NK-92 treated with Interleukin-12 subunit alpha and Interleukin-12 subunit beta, amount 100 ng/mL, for 24 hours (cell line): ENCODE measurements at regions not wholly inside any gene's neighbourhood (a gene's known extent, or its start where the extent isn't known, plus 50 kb on each side); places are given as distances from the start of the nearest gene placed in this dataset.

Source experiments
- DNase-seq: peaks from one replicate; lab custom pipeline; 2025; lab: John Stamatoyannopoulos, UW

DNA sequence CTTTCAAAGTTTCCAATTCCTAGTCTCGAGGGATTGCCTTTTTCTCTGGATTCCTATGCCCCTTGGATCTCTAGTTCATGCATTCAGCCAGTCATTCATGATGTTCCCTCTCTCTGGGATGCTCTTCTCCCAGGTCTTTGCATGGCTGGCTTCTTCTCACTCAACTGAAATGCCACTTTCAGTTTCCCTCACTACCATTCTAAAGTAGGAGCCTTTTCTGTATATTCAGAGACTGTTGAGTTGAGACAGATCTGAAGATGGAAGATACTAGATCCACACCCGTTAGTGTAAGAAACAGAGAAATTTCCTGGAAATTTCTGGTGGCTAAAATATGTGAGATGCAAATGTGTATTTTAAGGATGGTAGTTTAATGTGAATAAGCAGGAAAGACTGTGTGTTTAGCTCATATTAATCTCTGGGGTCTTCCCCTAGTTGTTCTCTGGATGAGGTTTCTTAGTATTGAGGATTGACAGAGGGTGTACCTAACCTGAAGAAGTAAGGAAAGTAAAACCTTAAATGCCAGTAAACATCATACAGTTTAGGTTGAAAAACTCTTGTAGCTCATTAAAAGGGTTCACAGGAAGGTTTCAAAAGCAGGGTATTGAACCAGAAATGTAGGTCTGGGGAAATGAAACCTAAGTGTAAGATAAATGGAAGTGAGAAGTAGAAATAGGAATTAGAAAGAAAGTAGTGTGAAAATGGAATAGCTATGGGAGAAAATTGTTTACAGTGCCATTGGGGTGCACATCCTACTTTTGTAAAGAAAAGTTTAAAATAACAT is 331.3 kb downstream of the NDFIP2 start:
- no peak for DNase-seq

DNA sequence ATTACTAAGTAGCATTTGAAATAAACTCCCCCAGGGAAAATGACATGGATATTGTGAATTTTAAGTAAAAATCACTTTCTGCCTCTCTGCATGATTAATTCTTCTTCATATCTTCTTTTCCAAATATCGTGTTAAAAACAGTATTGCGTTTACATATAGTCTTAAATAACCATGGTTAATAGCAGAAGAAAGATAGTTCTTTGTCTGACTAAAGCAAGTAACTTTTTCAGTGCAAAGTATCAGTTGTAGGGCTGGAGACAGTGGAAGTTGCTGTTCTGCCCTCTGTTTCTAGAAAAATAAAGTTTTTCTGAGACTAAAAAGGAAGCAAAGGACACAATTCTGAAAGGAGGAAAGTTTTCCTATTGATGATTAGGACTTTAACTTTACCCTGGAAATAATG is 330.2 kb downstream of the NDFIP2 start:
- no peak for DNase-seq

DNA sequence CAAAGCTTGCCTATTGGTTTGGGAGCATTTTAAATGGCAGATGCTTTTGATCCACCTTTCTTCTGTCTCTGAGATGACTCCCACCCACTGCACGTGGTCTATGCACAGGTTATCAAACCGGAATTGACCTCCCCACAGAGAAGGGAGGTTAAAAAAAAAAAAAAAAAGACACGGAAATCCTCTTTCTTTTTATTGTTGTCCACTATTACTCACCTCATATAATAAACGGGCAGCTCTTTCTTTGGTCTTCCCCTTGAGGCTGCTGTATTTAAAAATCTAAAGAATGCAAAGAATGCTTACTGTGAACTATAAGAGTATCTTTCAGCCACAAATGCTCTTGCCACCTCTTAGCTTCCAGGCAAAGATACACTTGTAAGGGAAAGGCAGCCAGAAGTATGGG is 329.7 kb downstream of the NDFIP2 start:
- DNase-seq: no peak

DNA sequence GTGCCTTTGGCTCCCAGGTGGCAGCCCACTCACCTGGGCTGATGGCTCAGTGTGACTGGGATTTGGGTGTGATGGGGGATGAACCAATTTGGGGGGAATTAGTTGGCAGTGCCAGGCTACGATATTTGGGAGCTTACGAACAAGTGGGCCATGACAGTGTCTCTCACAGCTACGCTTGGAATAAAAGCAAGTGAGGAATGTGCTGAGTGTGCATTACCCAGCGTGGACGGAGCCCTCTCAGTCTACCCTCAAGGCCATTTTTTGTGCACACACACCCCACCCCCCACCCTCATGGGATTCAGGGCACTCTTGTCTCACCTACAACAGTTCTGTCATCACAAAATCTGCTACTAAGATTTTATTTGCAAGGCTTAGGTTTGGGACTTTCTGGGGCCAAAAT is 329.1 kb downstream of the NDFIP2 start:
- no peak for DNase-seq

DNA sequence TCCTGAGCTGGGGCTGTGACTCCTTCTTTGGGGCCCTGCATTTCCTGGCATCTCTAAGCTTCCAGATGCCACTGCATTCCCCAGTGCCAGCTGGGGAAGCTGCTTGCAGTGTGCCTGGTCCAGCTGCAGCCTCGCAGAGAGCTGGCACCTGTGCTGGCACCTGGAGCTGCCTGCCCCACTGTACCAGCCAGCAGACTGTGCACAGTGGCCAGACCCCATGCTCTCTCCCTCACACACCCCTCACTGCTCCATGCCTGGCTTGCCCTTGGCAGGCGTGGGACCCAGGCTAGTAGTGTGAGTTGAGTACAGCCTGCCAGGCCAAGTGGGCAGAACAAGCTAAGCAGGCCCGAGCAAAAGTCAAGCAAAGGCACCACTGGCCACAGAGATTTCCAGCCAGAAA is 327.5 kb downstream of the NDFIP2 start:
- no peak for DNase-seq

DNA sequence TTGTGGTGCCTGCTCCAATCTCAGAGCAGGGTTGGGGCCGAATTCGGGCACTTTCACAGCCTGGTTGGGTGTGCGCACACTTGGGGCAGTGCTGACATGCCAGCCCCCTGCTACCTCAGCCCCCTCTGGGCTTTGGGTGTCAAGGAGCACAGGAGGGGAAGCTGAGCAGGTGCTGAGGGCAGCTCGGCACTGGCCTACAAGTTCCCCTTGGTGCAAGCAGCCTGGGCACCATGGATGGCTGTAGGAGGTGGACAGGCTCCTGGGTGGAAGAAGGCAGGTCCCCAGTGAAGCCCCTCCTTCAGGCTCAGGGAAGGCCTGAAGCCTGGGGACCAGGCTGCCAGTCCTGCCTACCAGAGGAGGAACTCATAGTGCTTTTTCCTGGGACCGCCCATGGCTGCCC is 326.6 kb downstream of the NDFIP2 start:
- DNase-seq: no peak

DNA sequence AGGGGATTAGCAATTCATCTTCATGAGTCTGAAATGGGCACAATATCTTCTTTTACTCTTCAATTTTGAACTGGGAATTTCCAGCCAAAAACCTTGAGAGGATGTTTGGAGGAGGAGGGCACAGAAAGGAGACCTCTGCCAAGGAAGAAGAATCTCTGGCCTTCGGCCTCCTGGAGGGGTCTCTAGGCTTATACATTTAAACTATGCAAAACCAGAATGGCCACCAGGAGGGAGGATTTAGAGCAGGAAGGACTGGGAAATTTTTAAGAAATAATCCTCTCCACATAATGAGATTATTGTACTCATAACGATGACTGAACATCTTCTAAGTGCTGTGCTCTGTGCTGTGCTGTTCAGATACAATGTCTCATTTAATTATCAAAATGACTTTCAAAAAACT is 325.9 kb downstream of the NDFIP2 start:
- no peak for DNase-seq

DNA sequence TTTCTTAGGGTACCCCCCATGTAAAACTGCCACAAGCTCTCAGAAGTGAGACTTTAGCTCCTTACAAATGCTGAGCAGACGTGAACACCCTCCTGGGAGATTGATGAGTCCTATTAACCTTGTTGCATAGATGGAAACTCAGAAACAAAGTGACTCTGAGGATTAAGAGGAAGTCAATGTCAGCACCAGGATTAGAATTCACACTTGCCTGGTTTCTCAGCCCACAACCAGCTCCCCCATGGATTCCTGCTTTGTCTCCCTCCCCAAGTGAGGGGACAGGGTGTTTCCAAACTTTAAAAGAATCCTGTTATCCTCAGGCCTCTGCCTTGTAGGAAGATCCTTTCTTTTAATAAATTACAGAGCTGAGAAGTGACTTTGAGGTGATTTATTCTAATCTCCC is 324.4 kb downstream of the NDFIP2 start:
- DNase-seq: no peak

DNA sequence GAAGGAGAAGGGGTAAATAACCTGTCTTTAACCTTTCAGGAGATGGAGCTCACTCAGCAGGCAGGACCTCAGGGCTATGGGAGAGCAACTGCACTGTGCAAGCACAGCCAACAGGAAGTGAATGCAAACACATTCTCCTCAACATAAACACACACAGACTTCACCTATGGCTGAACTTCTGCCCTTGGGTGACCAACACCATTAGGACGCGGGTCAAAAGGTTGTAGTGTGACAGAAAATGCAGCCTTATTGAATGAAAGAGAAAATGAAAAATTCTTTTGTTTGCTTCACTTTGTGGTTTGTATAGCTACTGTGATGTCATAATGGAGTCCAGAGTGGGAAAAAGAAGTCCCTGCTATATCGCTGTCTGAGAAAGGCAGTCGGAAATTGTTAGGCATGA is 323.0 kb downstream of the NDFIP2 start:
- DNase-seq: no peak

DNA sequence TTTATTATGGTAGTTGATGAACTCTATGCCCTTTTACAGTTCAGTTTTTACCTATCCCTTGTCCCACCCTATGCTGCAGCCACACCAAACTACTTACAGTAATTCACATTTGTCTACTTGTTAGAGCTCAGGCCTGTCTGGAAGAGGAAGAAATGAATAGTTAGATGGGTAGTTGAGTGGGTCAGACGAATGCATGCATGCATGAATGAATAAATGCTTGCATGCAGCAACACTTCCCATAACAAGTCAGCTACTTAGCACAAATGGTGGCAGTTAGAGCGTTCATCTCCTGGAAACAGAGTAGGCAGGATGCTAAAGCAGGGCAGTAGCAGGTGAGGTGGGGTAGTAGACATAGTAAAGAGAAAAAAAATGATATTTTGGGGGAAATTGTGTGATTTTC is 322.3 kb downstream of the NDFIP2 start:
- DNase-seq: no peak

DNA sequence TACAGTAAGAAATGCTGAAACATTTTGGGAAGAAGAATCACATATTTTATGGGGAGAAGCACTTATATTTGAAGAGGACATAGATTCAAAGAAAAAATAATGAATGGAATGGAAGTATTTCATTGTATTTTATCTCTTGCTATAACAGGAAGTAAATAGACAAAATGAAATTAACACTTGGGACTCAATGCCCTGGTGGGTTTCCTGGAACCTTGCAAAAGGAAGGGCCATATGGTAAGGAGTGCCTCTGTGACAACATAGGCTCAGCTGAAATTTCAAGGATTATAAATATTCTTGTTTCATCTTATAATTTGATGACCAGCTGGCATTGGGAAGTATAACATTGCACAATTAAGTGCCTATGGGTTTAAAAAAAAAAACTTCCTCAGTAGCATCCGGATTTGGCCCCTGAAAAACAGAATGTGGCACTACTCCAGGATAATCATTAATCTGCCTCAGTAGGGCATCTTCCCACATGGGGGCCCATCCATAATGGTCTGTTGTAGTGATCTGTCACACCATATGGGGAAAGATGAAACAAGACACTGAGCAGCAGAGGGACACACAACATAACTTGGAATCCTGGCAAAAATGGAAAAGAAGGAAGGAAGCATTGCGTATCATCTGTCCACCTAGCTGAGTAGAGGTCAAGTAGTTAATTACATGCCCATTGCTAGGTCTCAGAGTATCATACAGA is 321.6 kb downstream of the NDFIP2 start:
- no peak for DNase-seq

DNA sequence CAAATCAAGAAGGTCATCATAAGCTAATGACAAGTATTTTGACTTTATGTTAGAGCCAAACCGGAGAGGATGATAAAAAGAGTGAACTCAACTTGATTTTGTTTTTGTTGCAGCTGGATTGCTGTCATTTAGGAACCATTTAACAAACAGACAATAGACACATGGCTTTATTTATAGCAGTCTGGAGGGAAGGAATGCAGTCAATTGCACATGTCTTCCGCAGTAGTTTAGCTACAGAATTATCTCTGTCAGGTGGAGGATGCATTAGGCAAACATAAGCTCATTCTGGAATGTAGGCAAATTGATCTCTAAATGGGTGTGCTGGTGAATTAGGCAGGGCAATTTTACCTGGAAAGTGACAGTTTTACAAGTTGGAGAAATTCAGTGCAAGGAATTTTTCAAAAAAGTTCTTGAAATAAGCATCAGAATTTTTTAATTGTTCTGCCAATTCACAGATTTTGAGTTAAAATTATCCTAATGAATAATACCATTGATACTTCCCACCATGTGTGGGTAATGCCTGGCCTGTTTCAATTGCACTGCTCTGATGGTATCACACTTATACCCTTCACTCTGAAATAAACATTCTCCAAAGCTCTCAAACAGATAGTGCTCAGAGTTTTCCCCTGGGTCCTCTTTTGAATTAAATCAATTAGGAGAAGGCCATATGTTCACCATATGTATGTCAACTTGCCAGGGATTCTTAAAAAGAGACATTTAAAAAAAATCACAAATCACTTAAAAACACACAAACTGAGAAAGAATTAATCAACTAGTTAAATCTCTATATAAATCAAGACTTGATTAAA is 318.3 kb downstream of the NDFIP2 start:
- no peak for DNase-seq

DNA sequence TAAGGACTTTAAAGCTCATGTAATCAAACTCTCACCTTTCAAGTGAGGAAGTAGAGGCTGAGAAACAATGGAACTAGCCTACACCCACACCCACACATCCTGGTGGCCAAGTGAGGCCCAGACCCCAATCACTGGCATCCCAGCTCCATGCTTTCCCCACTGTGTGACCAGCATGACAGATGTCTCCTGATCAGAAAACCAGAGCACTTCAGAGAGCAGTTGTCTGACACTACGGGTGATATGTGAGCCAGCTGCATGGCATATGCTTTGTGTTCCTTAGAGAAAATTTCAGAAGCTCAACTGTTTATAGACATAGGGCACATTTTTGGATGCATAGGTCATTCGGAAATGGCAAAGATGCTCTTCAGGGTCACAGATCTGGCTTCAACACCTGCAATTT is 315.2 kb downstream of the NDFIP2 start:
- no peak for DNase-seq

DNA sequence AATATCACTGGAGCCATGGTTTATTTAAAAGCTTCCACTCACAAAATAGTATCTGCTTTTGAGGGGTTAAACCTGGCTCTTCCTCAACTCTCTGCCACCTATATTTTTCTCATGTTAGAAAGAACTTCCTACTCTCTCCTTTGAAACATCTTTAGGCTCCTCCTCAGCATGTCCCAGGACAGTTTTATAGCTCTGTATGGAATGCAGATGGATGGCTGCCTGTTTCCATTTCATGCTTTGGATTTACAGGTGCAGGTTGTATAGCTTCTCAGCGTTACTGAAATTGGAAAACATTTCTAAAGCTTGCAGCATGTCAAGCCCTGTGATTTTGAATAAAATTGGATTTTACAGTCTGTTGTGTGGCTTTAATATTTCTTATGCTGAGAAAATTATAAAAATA is 314.0 kb downstream of the NDFIP2 start:
- DNase-seq: no peak

DNA sequence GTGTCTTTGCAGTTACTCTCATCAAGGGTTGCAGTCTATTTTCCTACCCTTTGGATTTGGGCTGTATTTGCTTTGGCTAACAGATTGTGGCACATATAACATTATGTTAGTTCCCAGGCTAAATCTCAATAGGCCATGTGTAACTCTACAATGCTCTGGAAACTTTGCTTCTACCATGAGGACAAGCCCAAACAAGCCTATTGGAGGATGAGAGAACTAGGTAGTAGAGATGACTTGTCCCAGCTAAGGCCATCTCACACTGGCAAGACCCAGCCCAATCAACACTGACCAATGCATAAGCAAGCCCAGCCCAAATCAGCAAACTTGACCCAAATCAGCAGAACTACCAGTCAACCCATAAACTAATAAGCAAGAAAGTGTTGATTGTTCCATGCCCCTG is 311.8 kb downstream of the NDFIP2 start:
- DNase-seq: no peak

DNA sequence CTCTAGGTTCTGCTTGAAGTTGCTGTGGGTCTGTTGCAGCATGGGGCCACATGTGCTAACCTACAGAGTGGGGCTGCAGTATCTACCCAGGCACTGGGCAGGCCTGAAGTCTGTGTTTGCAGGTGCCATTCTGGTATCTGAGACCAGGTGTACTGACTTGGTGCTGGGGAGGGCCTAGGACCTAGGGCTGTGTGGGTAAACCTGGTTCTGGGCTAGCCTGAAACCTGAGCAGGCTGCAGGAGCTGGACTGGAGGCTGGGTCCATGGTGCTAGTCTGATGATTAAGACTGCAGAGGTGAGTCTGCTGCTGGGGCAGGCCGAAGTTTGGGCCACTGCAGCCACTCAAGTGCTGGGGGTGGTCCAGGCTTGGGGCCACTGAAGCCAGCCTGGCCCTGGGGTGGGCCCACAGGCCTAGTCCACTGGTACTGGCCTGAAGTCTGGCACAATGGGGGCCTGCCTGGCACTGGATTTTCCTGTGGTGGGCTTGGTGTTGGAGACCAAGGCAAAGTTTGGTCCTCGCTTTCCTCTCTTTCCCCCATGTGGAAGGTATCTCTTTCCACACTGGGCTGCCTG is 310.6 kb downstream of the NDFIP2 start:
- DNase-seq: no peak

DNA sequence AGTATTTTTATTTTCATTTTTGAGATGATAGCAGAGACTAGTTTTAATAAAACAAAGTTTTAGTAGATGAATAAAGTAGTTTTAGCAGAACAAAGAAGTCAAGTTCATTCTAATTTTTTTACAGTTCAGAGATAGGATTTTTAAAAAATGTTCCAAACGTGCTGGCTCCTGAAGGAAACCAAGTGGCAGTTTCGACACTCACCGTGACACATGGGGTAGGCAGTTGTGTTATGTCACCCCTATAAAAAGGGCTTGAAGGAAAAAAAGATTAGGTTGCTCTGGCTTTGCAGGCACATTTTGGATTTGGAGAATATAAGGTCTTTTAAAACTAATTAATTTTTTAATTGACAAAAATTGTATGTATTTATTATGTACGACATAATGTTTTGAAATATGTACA is 305.2 kb downstream of the NDFIP2 start:
- no peak for DNase-seq

DNA sequence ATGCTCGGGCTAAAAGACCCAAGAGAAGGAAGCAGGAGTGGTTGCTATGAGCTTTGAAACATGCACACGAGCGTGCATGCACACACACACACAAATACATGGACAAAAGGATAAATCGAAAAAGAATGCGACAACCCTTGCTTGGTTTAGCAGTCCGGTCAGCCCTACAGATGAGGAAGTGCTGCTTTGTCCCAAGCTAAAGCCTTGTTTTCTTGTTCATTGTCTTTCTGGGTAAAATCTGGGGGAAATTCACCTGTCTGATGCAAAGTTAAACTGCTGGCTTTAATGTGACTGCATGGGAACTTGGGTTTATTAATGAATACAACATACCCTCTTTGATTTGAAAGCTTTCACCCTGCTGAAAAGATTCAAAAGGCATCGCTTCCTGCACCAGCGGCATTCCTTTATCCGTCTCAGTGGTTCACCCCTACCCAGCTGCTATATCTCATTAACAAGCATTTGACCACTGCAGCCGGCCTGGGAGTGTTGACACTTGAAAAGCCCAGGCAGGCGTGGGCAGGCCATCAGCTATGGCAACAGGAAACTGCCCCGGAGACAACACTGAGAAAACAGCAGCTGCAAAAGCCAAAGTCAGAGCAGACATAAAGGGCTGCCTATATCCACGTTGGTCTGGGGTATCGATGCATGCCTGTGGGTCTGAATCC is 301.7 kb downstream of the NDFIP2 start:
- no peak for DNase-seq

DNA sequence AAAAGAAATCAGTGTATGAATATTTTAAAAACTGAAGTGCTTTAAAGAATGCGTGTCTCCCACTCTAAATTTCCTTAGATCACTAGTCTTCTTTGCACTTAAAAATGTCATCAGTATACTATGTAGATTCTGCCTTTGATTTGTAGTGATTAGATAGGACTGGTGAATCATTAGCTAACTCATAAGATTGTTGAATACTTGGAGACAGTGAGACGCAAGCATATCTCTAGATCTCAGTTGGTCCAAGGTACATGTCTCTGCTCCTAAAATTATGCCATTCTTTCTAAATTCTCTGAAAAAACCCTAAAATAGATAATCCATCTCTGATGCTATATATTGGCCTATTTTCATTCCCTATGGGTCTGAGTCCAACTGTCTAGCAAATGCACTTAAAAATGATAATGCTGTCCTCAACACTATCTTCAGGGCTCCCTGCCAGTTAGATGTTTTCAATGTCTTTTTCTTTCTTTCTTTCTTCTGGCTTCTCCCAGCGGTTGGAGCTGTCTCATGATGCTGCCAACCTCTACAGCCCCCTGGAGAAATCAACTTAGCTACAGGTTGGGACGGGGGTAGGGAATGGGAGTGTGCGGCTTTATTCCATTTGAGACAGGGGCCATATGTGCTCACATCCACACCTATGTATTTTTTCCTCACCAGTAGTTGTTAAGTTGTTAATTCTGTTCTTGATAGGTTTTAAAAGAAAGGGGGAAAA is 301.0 kb downstream of the NDFIP2 start:
- DNase-seq: no peak

DNA sequence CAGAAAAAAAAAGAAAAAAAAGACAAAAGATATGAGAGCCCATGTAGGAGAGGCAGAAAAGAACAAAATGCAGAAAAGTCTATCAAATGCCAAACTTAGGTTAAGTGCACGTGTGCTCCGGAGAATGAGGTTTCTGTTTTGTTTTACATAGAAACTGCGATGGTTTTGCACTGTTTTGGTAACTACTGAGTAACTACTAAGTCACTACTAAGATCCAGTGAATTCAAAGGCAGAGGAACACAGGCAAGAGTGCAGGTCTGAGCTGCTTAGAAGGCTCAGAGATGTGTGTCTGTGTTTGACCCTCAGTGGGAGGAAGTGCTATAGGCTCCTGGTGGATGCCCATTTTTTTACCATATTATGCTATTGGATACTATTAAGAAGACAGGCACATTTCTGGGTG is 299.3 kb downstream of the NDFIP2 start:
- no peak for DNase-seq

DNA sequence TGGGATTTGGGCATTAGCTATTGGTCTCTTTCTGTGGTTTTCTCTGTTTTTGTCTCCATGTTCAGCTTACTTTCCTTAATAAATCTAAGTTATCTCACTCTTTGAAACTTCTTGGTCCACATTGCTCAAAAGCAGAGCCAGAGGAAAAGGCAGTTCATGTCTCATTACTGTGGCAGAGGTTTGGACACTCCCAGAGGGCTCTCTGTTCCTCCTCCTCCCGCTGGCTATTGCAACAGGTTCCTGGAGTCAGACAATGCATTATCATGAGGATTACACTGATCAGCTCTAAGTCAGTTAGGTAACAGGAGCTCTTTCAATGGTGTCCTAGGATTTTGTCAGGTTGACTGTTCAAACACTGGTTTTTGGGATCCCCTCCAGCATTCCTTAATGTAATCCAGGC is 298.8 kb downstream of the NDFIP2 start:
- no peak for DNase-seq
